OCI-LY3 (cell line): ENCODE measurements at regions not wholly inside any gene's neighbourhood (a gene's known extent, or its start where the extent isn't known, plus 50 kb on each side); places are given as distances from the start of the nearest gene placed in this dataset.
"Not testable (repeated sequence)": the region's sequence is repeated elsewhere in the genome, so short reads cannot be mapped to it uniquely, and the experiment has no call there.

Experiments used
- H2AFZ ChIP-seq: fragments of 200-600, 300-600 bp; shearing (Covaris generic); 2 replicates; pipeline ENCODE4 v1.6.0; 2014; ENCODE audit warnings: antibody characterized with exemption, low read depth, low read length
- H3K27ac ChIP-seq: fragments of 200-600, 300-600 bp; sonication (generic); 2 replicates; pipeline ENCODE4 v1.5.1; 2014; ENCODE audit warnings: mild to moderate bottlenecking, low read length, moderate library complexity, mixed read lengths
- H3K27me3 ChIP-seq: fragments of 200-600, 300-600 bp; sonication (generic); 2 replicates; pipeline ENCODE4 v1.6.1; 2014; ENCODE audit warnings: low read depth, low read length, mixed read lengths
- H3K36me3 ChIP-seq: fragments of 200-600, 300-600 bp; sonication (generic); replicated peaks from 2 replicates; pipeline ENCODE3; 2014; ENCODE audit warnings: low read depth, low read length, mixed read lengths
- H3K4me1 ChIP-seq: fragments of 300-600, 200-600 bp; sonication (generic); 2 replicates; pipeline ENCODE4 v1.6.1; 2014; ENCODE audit warnings: low read length, mixed read lengths
- H3K4me2 ChIP-seq: fragments of 200-600, 300-600 bp; sonication (generic); 2 replicates; pipeline ENCODE4 v1.6.1; 2014; ENCODE audit warnings: low read length, mixed read lengths
- H3K4me3 ChIP-seq: fragments of 300-600, 200-600 bp; sonication (generic); 2 replicates; pipeline ENCODE4 v1.5.1; 2014; ENCODE audit warnings: antibody characterized with exemption, mild to moderate bottlenecking, low read length, moderate library complexity
- H3K79me2 ChIP-seq: fragments of 300-600, 200-600 bp; shearing (Covaris generic); 2 replicates; pipeline ENCODE4 v1.6.1; 2014; ENCODE audit warnings: mild to moderate bottlenecking, low read length, mixed read lengths
- H3K9ac ChIP-seq: fragments of 300-600, 200-600 bp; shearing (Covaris generic); 2 replicates; pipeline ENCODE4 v1.6.0; 2014; ENCODE audit warnings: mild to moderate bottlenecking, low read length, moderate library complexity
- H3K9me3 ChIP-seq: fragments of 200-600, 300-600 bp; shearing (Covaris generic); 2 replicates; pipeline ENCODE4 v1.6.1; 2014; ENCODE audit warnings: low read length, mixed read lengths; ENCODE audit not compliant: insufficient read depth
- H4K20me1 ChIP-seq: fragments of 200-600, 300-600 bp; sonication (generic); 2 replicates; pipeline ENCODE4 v1.6.1; 2016; ENCODE audit warnings: low read length, mixed read lengths; ENCODE audit not compliant: insufficient read depth
- CTCF ChIP-seq: fragments of 200-600, 300-600 bp; sonication (generic); IDR thresholded peaks from 2 replicates; pipeline ENCODE4 v1.5.1; 2014; ENCODE audit warnings: antibody characterized with exemption, low read length, low read depth
- EZH2phosphoT487 ChIP-seq: fragments of 200-600 bp; shearing (Covaris generic); IDR thresholded peaks from 2 replicates; pipeline ENCODE4 v1.6.1; 2018; ENCODE audit warnings: antibody characterized with exemption, mixed run types, low read depth

GRCh38 chr2:138269765-138270164 is 231.8 kb upstream of the SPOPL start:
- 0 out of 2 replicates have a peak, but pooled peaks cover 3% of the 10 kb centered on the region for H4K20me1 ChIP-seq
- TF ChIP-seq EZH2phosphoT487 (no peak), CTCF (no peak)
- no peak overlapping the region for H3K4me2 ChIP-seq
- H3K4me1 ChIP-seq: peaks cover 16% of the 10 kb centered on the region
- no peak overlapping the region for H3K27ac ChIP-seq
- no peak overlapping the region for H2AFZ ChIP-seq
- no peaks in the 10 kb centered on the region for H3K36me3 ChIP-seq
- H3K79me2 ChIP-seq: no peaks in the 10 kb centered on the region
- H3K9ac ChIP-seq: no peak overlapping the region
- H3K4me3 ChIP-seq: no peak overlapping the region
- H3K27me3 ChIP-seq: peaks cover 6% of the 10 kb centered on the region; the same call in 1 of the 2 replicates
- H3K9me3 ChIP-seq: no peaks in the 10 kb centered on the region

- H3K9ac ChIP-seq: no peak overlapping the region
- no peaks in the 10 kb centered on the region for H3K36me3 ChIP-seq
- no peak overlapping the region for H3K4me3 ChIP-seq
- TF ChIP-seq CTCF (no peak), EZH2phosphoT487 (no peak)
- no peaks in the 10 kb centered on the region for H3K9me3 ChIP-seq
- H4K20me1 ChIP-seq: 0 out of 2 replicates have a peak, but pooled peaks cover 3% of the 10 kb centered on the region
- no peak overlapping the region for H2AFZ ChIP-seq
- peaks cover 16% of the 10 kb centered on the region for H3K4me1 ChIP-seq
- H3K79me2 ChIP-seq: no peaks in the 10 kb centered on the region
- no peak overlapping the region for H3K4me2 ChIP-seq
- H3K27ac ChIP-seq: no peak overlapping the region
- peaks cover 8% of the 10 kb centered on the region for H3K27me3 ChIP-seq
Measured at GRCh38 chr2:138271467-138271866, 230.1 kb upstream of the SPOPL start.

GRCh38 chr2:138272524-138273195 is 228.9 kb upstream of the SPOPL start:
- no peak overlapping the region for H3K27ac ChIP-seq
- no peaks in the 10 kb centered on the region for H3K79me2 ChIP-seq
- no peaks in the 10 kb centered on the region for H3K36me3 ChIP-seq
- no peak overlapping the region for H3K4me2 ChIP-seq
- no peaks in the 10 kb centered on the region for H3K9me3 ChIP-seq
- no peak overlapping the region for H3K4me3 ChIP-seq
- H2AFZ ChIP-seq: no peak overlapping the region
- TF ChIP-seq CTCF (no peak), EZH2phosphoT487 (no peak)
- H3K4me1 ChIP-seq: peaks cover 9% of the 10 kb centered on the region
- H3K9ac ChIP-seq: no peak overlapping the region
- peaks cover 9% of the 10 kb centered on the region for H3K27me3 ChIP-seq
- no peaks in the 10 kb centered on the region for H4K20me1 ChIP-seq

GRCh38 chr2:138273280-138273679 is 228.3 kb upstream of the SPOPL start:
- H3K79me2 ChIP-seq: not testable (repeated sequence)

More at GRCh38 chr2:138273280-138273679, 228.3 kb upstream of the SPOPL start:
- not testable (repeated sequence) for H2AFZ ChIP-seq, H3K36me3 ChIP-seq, H3K9me3 ChIP-seq, H3K27ac ChIP-seq, H3K4me1 ChIP-seq, H3K4me2 ChIP-seq, H3K4me3 ChIP-seq, H3K9ac ChIP-seq, H4K20me1 ChIP-seq, H3K27me3 ChIP-seq
